ENCODE measurements at regions not wholly inside any gene's neighbourhood (a gene's known extent, or its start where the extent isn't known, plus 50 kb on each side); places are given as distances from the start of the nearest gene placed in this dataset.

GRCh38 chr12:92583910-92584309 lies 118.9 kb upstream of the PLEKHG7 start:
- Histone ChIP-seq H3K36me3 (ENCODE audit: control insufficient read depth, insufficient read depth, low read length) (no peaks in the 10 kb centered on the region), H3K4me1 (no peaks in the 10 kb centered on the region), H3K27ac (no peak overlapping the region), H3K27me3 (ENCODE audit: control insufficient read depth, insufficient read depth, low read length) (no peaks in the 10 kb centered on the region), H3K9ac (no peak overlapping the region), H3K4me2 (ENCODE audit: low read length) (no peak overlapping the region), H3K9me3 (ENCODE audit: control insufficient read depth, low read length) (no peaks in the 10 kb centered on the region), H3K4me3 (ENCODE audit: low read depth, low read length) (no peak overlapping the region), H2AFZ (no peak overlapping the region), H3K79me2 (no peaks in the 10 kb centered on the region)
- TF ChIP-seq CTCF (IDR thresholded peaks at IDR 0.05) = no peak

- H3K27me3 ChIP-seq (ENCODE audit: control insufficient read depth, insufficient read depth, low read length) = no peaks in the 10 kb centered on the region
- no peak overlapping the region for H3K4me3 ChIP-seq (ENCODE audit: low read depth, low read length)
- no peaks in the 10 kb centered on the region for H3K9me3 ChIP-seq (ENCODE audit: control insufficient read depth, low read length)
- H3K9ac ChIP-seq = no peak overlapping the region
- H2AFZ ChIP-seq = no peak overlapping the region
- no peaks in the 10 kb centered on the region for H3K4me1 ChIP-seq
- no peaks in the 10 kb centered on the region for H3K79me2 ChIP-seq
- H3K36me3 ChIP-seq (ENCODE audit: control insufficient read depth, insufficient read depth, low read length) = no peaks in the 10 kb centered on the region
- H3K4me2 ChIP-seq (ENCODE audit: low read length) = no peak overlapping the region
- no peak for TF ChIP-seq CTCF (IDR thresholded peaks at IDR 0.05)
- no peak overlapping the region for H3K27ac ChIP-seq
Observed at GRCh38 chr12:92582893-92583292, 119.9 kb upstream of the PLEKHG7 start.

- no peak overlapping the region for H2AFZ ChIP-seq
- TF ChIP-seq CTCF (IDR thresholded peaks at IDR 0.05) = no peak
- H3K4me3 ChIP-seq (ENCODE audit: low read depth, low read length) = no peak overlapping the region
- no peaks in the 10 kb centered on the region for H3K4me1 ChIP-seq
- no peak overlapping the region for H3K27ac ChIP-seq
- no peaks in the 10 kb centered on the region for H3K36me3 ChIP-seq (ENCODE audit: control insufficient read depth, insufficient read depth, low read length)
- H3K27me3 ChIP-seq (ENCODE audit: control insufficient read depth, insufficient read depth, low read length) = no peaks in the 10 kb centered on the region
- no peaks in the 10 kb centered on the region for H3K9me3 ChIP-seq (ENCODE audit: control insufficient read depth, low read length)
- no peaks in the 10 kb centered on the region for H3K79me2 ChIP-seq
- no peak overlapping the region for H3K9ac ChIP-seq
- H3K4me2 ChIP-seq (ENCODE audit: low read length) = no peak overlapping the region
Observed at GRCh38 chr12:92582475-92582874, 120.3 kb upstream of the PLEKHG7 start.

GRCh38 chr12:92581604-92582003 lies 121.2 kb upstream of the PLEKHG7 start:
- no peak overlapping the region for H3K4me3 ChIP-seq (ENCODE audit: low read depth, low read length)
- no peaks in the 10 kb centered on the region for H3K79me2 ChIP-seq
- no peak overlapping the region for H3K27ac ChIP-seq
- H3K9me3 ChIP-seq (ENCODE audit: control insufficient read depth, low read length) = no peaks in the 10 kb centered on the region
- no peak overlapping the region for H3K9ac ChIP-seq
- no peaks in the 10 kb centered on the region for H3K36me3 ChIP-seq (ENCODE audit: control insufficient read depth, insufficient read depth, low read length)
- H2AFZ ChIP-seq = no peak overlapping the region
- no peaks in the 10 kb centered on the region for H3K27me3 ChIP-seq (ENCODE audit: control insufficient read depth, insufficient read depth, low read length)
- H3K4me1 ChIP-seq = no peaks in the 10 kb centered on the region
- no peak overlapping the region for H3K4me2 ChIP-seq (ENCODE audit: low read length)
- no peak for TF ChIP-seq CTCF (IDR thresholded peaks at IDR 0.05)

DNA sequence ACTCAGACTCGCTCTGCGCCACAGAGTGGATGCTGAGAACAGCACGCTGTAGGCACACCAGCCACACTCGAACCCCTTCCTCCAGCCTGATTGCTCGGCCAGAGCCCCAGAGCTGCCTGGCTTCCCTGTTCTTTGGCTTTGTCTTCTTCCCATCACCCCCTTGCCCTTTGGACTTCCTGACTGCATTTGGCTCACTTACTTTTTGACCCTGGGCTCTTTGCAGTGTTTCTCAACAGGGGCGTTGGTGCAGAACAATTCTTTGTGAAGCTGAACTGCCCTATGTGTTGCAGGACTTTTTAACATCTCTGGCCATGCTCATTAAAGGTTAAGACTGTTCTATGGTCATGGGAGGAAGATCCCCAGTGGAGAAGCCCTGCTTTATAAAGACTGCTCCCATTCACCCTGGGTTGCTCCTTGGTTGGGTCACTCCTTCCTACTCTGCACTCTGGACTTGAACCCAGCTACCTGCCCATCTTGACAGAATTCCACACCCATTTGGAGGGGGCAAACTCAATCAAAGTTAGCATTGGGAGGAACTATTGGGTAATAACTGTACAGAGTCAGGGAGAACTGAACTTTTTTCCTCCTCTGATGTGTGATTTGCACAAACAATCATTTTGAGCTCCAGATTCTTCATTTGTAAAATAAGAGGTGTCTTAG lies 127.7 kb upstream of the PLEKHG7 start:
- H3K79me2 ChIP-seq = no peaks in the 10 kb centered on the region
- peak overlapping the region; percentile 33 for H2AFZ ChIP-seq
- H3K4me3 ChIP-seq (ENCODE audit: low read depth, low read length) = no peak overlapping the region
- no peaks in the 10 kb centered on the region for H3K9me3 ChIP-seq (ENCODE audit: control insufficient read depth, low read length)
- no peaks in the 10 kb centered on the region for H3K27me3 ChIP-seq (ENCODE audit: control insufficient read depth, insufficient read depth, low read length)
- H3K9ac ChIP-seq = no peak overlapping the region
- H3K27ac ChIP-seq = no peak overlapping the region
- no peak overlapping the region for H3K4me2 ChIP-seq (ENCODE audit: low read length)
- no peaks in the 10 kb centered on the region for H3K36me3 ChIP-seq (ENCODE audit: control insufficient read depth, insufficient read depth, low read length)
- H3K4me1 ChIP-seq = peaks cover 6% of the 10 kb centered on the region
- no peak for TF ChIP-seq CTCF (IDR thresholded peaks at IDR 0.05)
